ENCODE measurements at regions not wholly inside any gene's neighbourhood (a gene's known extent, or its start where the extent isn't known, plus 50 kb on each side); places are given as distances from the start of the nearest gene placed in this dataset.

DNA sequence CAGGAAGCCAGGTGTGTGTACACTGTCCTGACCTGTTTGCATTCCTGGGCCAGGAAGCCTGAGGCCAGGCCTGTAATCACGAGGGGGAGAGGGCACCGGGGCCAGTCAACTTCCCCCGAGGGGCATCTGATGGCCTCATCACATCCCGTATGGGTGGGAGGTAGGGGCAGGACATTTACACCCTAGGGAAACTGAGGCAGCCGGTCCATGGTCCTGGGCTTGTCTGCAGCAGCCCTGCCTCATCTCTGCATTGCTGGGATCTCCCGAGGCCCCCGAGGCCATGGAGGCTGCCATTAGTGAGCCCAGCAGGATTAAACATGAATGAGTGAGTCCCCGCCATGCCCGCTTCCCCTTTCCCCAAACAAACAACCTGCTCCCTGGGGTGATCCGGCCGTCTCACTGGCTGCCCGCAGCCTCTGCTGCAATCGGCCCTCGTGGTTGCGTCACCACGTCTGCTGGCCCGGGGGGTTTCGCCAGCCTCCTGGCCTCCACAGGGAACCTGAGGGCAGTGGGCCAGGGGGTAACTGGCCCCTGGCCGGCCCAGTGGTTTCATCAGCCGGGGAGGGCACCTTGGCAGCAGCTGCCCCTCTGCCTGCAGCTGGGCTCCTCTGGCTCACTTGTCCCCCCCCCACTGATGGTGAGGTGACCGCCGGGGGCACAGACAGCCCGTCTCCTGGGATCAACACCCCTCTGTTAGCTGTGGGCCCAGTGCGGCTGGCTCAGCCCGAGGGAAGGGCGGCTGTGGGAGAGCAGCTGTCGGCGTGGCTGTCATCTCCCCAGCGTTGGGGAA, 88.3 kb upstream of the GSE1 start (continued):
- peak; percentile 60 for TF ChIP-seq ZNF639 (CRISPR knock-in tag; conservative IDR thresholded peaks at IDR 0.05)
- peak; percentile 71 for TF ChIP-seq RAD21 (CRISPR knock-in tag; IDR thresholded peaks at IDR 0.05)
- TF ChIP-seq KDM5A (IDR thresholded peaks at IDR 0.05; ENCODE audit: borderline replicate concordance, low read length), result no peak
- peak; percentile 2; the same call in 1 of the 2 replicates for TF ChIP-seq IRF9 (CRISPR knock-in tag; IDR thresholded peaks at IDR 0.05; ENCODE audit: borderline replicate concordance)
- TF ChIP-seq SMAD1 (CRISPR knock-in tag; IDR thresholded peaks at IDR 0.05; ENCODE audit: borderline replicate concordance, low read depth), result no peak; the same call in 1 of the 2 replicates
- peak; percentile 96; the same call in 1 of the 2 replicates for TF ChIP-seq ZNF232 (CRISPR knock-in tag; IDR thresholded peaks at IDR 0.05; ENCODE audit: borderline replicate concordance)
- peak; percentile 56; the same call in 1 of the 2 replicates for TF ChIP-seq ZNF33A (CRISPR knock-in tag; IDR thresholded peaks at IDR 0.05; ENCODE audit: borderline replicate concordance)
- TF ChIP-seq ZC3H4 (CRISPR knock-in tag; IDR thresholded peaks at IDR 0.05; ENCODE audit: borderline replicate concordance), result peak; percentile 83
- TF ChIP-seq, protein P1, sequence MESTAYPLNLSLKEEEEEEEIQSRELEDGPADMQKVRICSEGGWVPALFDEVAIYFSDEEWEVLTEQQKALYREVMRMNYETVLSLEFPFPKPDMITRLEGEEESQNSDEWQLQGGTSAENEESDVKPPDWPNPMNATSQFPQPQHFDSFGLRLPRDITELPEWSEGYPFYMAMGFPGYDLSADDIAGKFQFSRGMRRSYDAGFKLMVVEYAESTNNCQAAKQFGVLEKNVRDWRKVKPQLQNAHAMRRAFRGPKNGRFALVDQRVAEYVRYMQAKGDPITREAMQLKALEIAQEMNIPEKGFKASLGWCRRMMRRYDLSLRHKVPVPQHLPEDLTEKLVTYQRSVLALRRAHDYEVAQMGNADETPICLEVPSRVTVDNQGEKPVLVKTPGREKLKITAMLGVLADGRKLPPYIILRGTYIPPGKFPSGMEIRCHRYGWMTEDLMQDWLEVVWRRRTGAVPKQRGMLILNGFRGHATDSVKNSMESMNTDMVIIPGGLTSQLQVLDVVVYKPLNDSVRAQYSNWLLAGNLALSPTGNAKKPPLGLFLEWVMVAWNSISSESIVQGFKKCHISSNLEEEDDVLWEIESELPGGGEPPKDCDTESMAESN (CRISPR knock-in tag; conservative IDR thresholded peaks at IDR 0.05), result peak; percentile 89; the same call in 1 of the 2 replicates
- TF ChIP-seq SRSF4 (IDR thresholded peaks at IDR 0.05; ENCODE audit: low read depth, low read length, poor library complexity, severe bottlenecking), result peak; percentile 48
- no peak for TF ChIP-seq ZNF800 (CRISPR knock-in tag; IDR thresholded peaks at IDR 0.05)
- peak; percentile 87 to 89 for TF ChIP-seq EP300 (IDR thresholded peaks at IDR 0.05; ENCODE audit: low read depth in 2 of 2, low read length in 2 of 2)
- peak; percentile 93 for TF ChIP-seq EP300 (CRISPR knock-in tag; IDR thresholded peaks at IDR 0.05; ENCODE audit: borderline replicate concordance)
- no peak for TF ChIP-seq ZNF564 (CRISPR knock-in tag; IDR thresholded peaks at IDR 0.05)
- no peak; the same call in 1 of the 2 replicates for TF ChIP-seq NFKB2 (CRISPR knock-in tag; IDR thresholded peaks at IDR 0.05; ENCODE audit: borderline replicate concordance)
- TF ChIP-seq CBX5 (CRISPR knock-in tag; IDR thresholded peaks at IDR 0.05; ENCODE audit: borderline replicate concordance), result 0 out of 2 replicates have a peak, but pooled peaks have one; percentile 88
- peak; percentile 71 for TF ChIP-seq SIN3A (IDR thresholded peaks at IDR 0.05; ENCODE audit: borderline replicate concordance, low read depth, low read length)
- TF ChIP-seq GABPA (IDR thresholded peaks at IDR 0.05; ENCODE audit: low read depth, low read length), result no peak
- TF ChIP-seq GABPA (CRISPR knock-in tag; IDR thresholded peaks at IDR 0.05; ENCODE audit: low read depth), result peak; percentile 56
- TF ChIP-seq, protein P2, sequence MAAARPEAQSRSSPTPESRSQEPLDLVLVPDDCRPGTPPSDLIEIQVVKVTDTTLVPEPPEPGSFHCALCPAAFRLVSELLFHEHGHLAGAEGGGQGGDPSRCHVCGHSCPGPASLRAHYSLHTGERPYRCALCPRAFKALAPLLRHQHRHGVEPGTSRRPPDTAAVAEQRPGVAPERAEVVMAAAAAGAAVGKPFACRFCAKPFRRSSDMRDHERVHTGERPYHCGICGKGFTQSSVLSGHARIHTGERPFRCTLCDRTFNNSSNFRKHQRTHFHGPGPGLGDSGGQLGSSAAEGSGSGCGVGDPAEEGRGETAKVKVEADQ (CRISPR knock-in tag; IDR thresholded peaks at IDR 0.05; ENCODE audit: borderline replicate concordance), result no peak
- peak; percentile 100 for TF ChIP-seq CEBPB (IDR thresholded peaks at IDR 0.05; ENCODE audit: borderline replicate concordance, low read depth, low read length)
- no peak for TF ChIP-seq GTF3A (CRISPR knock-in tag; conservative IDR thresholded peaks at IDR 0.05)
